SW480 (cell line): ENCODE measurements at regions not wholly inside any gene's neighbourhood (a gene's known extent, or its start where the extent isn't known, plus 50 kb on each side); places are given as distances from the start of the nearest gene placed in this dataset.

Source experiments
- DNase-seq: peaks from one replicate; pipeline ENCODE4 v3.0.0-alpha.2; 2016; ENCODE audit warnings: low spot score

DNA sequence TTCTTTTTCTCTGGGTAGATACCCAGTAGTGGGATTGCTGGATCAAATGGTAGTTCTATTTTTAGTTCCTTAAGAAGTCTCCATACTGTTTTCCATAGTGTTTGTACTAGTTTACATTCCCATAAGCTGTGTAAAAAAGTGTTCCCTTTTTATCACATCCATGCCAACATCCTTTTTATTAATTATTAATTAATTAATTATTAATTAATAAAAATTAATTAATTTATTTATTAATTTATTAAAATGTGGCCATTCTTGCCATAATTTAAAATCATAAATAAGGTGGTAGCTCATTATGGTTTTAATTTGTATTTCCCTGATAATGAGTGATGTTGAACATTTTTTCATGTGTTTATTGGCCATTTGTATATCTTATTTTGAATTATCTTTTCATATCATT is 173.9 kb upstream of the FOXN2 start:
- no peak for DNase-seq

DNA sequence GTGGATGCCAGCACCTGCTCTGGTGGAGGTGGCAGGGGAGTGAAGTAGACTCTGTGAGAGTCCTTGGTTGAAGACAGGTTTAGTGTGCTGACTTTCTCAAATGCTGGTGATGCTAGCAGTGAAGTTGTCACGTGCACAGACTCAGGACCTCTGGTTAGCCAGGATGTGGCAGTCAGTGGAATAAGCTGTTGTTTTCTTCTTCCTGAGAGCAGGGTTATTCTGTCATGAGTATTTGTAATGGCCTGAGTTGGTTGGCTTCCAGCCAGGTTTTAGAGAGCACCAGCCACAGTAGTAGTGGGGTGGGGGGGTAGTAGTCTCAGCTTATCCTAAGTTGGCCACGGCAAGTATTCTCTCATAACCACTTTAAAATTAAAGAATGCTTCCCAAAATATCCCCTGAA is 169.7 kb upstream of the FOXN2 start:
- no peak for DNase-seq

- DNase-seq: peak; percentile 96
Measured at GRCh38 chr2:48145845-48146452, 168.5 kb upstream of the FOXN2 start.

DNA sequence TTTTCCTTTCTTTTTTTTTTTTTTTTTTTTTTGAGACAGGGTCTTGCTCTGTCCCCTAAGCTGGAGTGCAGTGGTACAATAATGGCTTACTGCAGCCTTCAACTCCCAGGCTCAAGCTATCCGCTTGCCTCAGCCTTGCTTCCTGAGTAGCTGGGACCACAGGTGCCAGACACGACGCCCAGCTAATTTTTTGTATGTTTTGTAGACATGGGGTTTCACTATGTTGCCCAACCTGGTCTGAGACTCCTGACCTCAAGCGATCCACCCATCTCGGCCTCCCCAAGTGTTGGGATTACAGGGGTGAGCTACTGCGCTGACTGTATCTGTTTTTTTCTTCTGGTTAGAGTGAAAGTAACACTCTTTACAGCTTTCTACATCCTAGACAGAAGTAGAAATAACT is 167.9 kb upstream of the FOXN2 start:
- DNase-seq: no peak

DNA sequence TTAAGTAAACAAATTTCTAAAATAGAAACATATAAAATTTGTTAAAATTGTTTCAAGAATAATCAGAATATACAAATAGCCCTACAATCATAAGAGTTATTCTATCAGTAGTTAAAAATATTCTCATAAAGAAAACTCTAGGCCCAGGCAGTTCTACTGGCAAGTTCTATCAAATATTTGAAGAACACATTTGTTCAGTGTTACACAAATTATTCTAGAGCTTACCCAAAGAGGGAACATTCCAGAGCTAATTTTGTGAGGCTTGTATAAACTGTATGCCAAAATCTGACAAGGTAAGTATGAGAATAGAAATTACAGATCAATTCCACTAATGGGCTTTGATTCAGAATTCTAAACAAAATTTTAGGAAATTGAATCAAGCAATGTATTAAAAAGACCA is 166.8 kb upstream of the FOXN2 start:
- DNase-seq: no peak

DNA sequence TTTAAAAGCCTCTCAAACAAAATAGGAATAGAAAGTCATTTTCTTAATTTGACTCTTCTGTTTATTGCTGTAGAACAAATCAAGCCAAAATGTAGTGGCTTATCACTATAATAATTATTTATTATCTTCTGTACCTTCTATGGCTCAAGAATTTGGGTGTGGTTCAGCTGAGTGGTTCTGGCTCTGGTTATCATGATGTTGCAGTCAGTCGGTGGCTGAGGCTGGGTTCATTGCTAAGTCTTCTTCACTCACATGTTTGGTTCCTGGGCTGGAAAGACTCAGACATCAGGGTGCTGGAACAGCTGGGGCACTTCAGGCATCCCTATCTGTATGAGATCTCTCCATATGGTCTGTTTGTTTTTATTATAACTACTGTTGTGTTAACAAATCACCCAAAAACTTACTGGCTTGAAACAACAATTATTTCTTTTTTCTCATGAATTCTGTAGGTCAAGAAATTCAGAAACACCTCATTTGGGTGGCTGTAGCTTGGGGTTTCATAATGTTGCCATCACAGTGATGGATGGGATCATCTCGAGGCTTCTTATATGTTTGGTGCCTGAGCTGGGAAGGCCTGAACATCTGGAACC is 165.5 kb upstream of the FOXN2 start:
- DNase-seq: no peak

DNA sequence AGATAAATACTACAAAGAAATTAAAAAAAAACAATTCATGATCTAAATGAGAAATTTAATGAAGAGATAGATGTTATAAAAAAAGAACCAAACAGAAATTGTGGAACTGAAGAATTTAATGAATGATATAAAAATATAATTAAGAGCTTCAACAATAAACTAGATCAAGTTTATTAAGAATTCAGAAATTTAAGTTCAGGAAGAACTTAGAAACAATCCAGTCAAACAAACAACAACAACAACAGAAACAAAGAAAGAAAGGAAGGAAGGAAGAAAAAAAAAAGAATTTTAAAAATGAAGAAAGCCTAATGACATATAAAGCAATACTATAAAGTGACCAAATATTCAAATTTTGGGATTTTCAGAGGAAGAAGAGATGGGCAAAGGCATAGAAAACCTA is 157.3 kb upstream of the FOXN2 start:
- no peak for DNase-seq

GRCh38 chr2:48161628-48162027 is 152.9 kb upstream of the FOXN2 start:
- no peak for DNase-seq

- no peak for DNase-seq
Measured at GRCh38 chr2:48162742-48163141, 151.7 kb upstream of the FOXN2 start.

GRCh38 chr2:48165070-48165753 is 149.3 kb upstream of the FOXN2 start:
- no peak for DNase-seq

DNA sequence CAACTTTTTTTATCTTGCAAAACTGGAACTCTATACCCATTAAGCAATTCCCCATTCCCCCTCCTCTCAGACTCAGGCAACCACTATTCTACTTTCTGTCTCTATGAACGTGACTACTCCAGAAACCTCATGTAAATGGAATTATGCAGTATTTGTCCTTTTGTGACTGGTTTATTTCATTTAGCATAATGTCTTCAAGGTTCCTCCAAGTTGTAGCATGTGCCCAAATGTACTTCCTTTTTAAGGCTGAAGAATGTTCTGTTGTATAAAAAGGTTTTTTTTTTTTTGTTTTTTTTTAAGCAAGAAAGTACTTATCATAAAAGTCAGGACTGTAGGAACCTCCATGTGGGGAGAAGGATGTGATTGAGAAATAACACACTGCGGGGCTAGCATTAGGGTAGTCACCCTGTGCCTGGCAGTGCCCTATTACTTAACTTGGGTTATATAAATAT is 145.3 kb upstream of the FOXN2 start:
- DNase-seq: no peak

- no peak for DNase-seq
Measured at GRCh38 chr2:48170281-48170680, 144.2 kb upstream of the FOXN2 start.

- no peak for DNase-seq
Measured at GRCh38 chr2:48173141-48173540, 141.3 kb upstream of the FOXN2 start.

- no peak for DNase-seq
Measured at GRCh38 chr2:48174503-48174902, 140.0 kb upstream of the FOXN2 start.

DNA sequence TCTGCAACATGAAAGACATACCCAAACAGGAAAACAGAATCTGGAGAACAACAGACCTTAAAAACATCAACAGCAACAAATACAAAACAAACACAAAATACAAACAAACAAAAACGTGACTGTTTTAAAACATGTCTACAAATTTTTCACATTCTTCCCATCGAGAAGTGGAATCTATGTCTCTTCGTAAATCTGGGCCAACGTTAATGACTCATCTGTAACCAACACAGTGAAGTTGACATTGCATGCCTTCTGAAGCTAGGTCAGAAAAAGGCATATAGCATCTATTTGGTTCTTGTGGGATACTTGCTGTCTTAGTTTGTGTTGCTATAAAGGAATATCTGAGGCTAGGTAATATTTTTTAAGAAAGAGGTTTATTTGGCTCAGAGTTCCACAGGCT is 139.2 kb upstream of the FOXN2 start:
- DNase-seq: peak; percentile 12

GRCh38 chr2:48175656-48176055 is 138.8 kb upstream of the FOXN2 start:
- no peak for DNase-seq

GRCh38 chr2:48176876-48177275 is 137.6 kb upstream of the FOXN2 start:
- DNase-seq: no peak

DNA sequence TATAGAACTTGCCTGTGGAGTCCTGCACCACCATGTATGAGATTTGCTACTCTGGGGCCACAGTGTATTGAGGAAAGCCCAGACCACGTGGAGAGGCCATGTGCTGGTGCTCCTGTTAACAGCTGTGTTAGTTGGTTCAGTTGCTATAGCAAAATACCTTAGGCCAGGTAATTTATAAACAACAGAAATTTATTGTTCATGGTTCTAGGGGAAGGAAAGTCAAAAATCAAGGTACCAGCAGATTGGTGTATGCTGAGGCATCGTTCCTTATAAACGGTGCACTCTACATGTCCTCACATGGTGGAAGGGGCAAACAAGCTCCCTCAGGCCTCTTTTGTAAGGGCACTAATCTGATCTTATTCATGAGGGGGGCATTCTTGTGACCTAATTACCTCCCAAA is 135.9 kb upstream of the FOXN2 start:
- DNase-seq: no peak

- DNase-seq: no peak
Measured at GRCh38 chr2:48180557-48180956, 133.9 kb upstream of the FOXN2 start.

DNA sequence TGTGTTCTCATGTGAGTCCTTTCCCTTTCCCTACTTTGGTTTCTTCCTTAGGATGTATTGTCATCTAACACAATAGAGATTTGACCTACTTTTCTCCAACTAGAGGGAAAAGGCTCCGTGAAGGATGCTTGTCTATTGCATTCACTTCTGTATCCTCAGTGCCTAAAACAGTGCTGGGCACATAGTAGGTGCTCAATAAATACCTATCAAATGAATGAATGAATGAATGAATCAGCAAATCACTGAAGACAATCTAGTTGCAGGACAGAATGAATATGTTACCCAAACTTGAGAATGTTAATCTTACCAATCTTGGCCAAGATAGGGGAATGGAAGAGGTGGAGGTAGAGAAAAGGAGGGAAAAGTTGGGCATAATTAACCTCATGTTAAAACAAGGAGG is 131.2 kb upstream of the FOXN2 start:
- DNase-seq: no peak

GRCh38 chr2:48183991-48184390 is 130.5 kb upstream of the FOXN2 start:
- DNase-seq: no peak

DNA sequence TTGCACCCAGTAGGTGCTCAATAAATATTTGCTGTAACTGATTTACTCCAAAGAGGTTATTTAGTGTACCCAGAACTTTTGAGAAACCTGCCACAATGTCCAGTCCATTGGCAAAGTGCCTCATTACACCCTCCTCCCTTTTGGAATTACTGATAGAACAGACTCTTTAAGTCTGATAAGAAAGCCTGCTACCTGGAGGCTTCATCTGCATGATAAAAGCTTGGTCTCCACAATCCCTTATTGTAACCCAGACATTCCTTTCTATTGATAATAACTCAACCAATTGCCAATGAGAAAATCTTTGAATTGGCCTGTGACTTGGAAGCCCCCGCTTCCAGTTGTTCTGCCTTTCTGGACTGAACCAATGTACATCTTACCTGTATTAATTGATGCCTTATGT is 127.0 kb upstream of the FOXN2 start:
- DNase-seq: no peak

- no peak for DNase-seq
Measured at GRCh38 chr2:48189552-48190228, 124.8 kb upstream of the FOXN2 start.
